H1 (cell line): ENCODE measurements at regions not wholly inside any gene's neighbourhood (a gene's known extent, or its start where the extent isn't known, plus 50 kb on each side); places are given as distances from the start of the nearest gene placed in this dataset.

ENCODE experiments used
- CTCF ChIA-PET: fragments of 300-600 bp; sonication (Branson Sonifier 250); formaldehyde crosslinking; loops from one replicate; lab custom pipeline; 2021; ENCODE audit not compliant: partially characterized antibody; lab: Charles Lee
- POLR2A ChIA-PET: fragments of 300-600 bp; sonication (Branson Sonifier 250); formaldehyde crosslinking; loops from one replicate; lab custom pipeline; 2021; ENCODE audit warnings: inconsistent platforms; ENCODE audit not compliant: partially characterized antibody; lab: Charles Lee
- DNase-seq, 2 experiments: peaks; one replicate each; pipeline versions ENCODE4 v3.0.0 to v3.0.0-alpha.2; 2010 to 2022; ENCODE audit warnings: low spot score in 2 of 2, low read depth in 1 of 2, mixed read lengths in 1 of 2
- FAIRE-seq: peaks from 2 replicates; lab custom pipeline; 2011; peaks lifted over from hg19 to GRCh38; lab: Jason Lieb, UNC
- H2AFZ ChIP-seq: 2 replicates; pipeline ENCODE4 v1.8.1; 2012; ENCODE audit warnings: low read length, inconsistent platforms
- H2AK5ac ChIP-seq: 2 replicates; pipeline ENCODE4 v1.6.1; 2013; ENCODE audit warnings: low read depth, low read length
- H2BK120ac ChIP-seq: replicated peaks from 2 replicates; pipeline ENCODE3; 2013; ENCODE audit warnings: low read depth, low read length, inconsistent platforms
- H2BK12ac ChIP-seq: 2 replicates; pipeline ENCODE4 v1.6.1; 2013; ENCODE audit warnings: low read depth, low read length
- H2BK15ac ChIP-seq: 2 replicates; pipeline ENCODE4 v1.6.1; 2013; ENCODE audit warnings: low read length
- H2BK20ac ChIP-seq: 2 replicates; pipeline ENCODE4 v1.6.1; 2013; ENCODE audit warnings: low read length
- H2BK5ac ChIP-seq: 2 replicates; pipeline ENCODE4 v1.6.1; 2013; ENCODE audit warnings: low read depth, low read length
- H3K14ac ChIP-seq: 2 replicates; pipeline ENCODE4 v1.6.1; 2013; ENCODE audit warnings: inconsistent platforms; ENCODE audit not compliant: insufficient read length
- H3K18ac ChIP-seq: 2 replicates; pipeline ENCODE4 v1.6.1; 2013; ENCODE audit warnings: low read length; ENCODE audit errors: extremely low read depth
- H3K23ac ChIP-seq: 2 replicates; pipeline ENCODE4 v1.6.1; 2013; ENCODE audit warnings: inconsistent platforms; ENCODE audit not compliant: insufficient read length
- H3K23me2 ChIP-seq: 2 replicates; pipeline ENCODE4 v1.6.1; 2013; ENCODE audit warnings: low read depth, low read length
- H3K27ac ChIP-seq: 2 replicates; pipeline ENCODE4 v1.6.1; 2011; ENCODE audit warnings: low read depth, low read length, inconsistent platforms
- H3K27me3 ChIP-seq, 4 experiments: replicated peaks in 1 of 4; 1 replicate in 1 of 4; 2 replicates in 3 of 4; pipeline versions ENCODE4 v1.6.1 to v1.8.1; 2011 to 2013; ENCODE audit warnings: low read length in 3 of 4, mild to moderate bottlenecking in 3 of 4, inconsistent platforms in 2 of 4, mixed read lengths in 2 of 4, moderate library complexity in 1 of 4; ENCODE audit not compliant: control insufficient read depth in 3 of 4, insufficient read depth in 3 of 4; ENCODE audit errors: extremely low read depth in 1 of 4
- H3K36me3 ChIP-seq, 4 experiments: 2 replicates each; pipeline versions ENCODE4 v1.6.1 to v1.8.1; 2011 to 2013; ENCODE audit warnings: mild to moderate bottlenecking in 4 of 4, low read length in 3 of 4, moderate library complexity in 2 of 4, control low read depth in 1 of 4, inconsistent platforms in 1 of 4; ENCODE audit not compliant: insufficient read depth in 4 of 4, control insufficient read depth in 2 of 4
- H3K4ac ChIP-seq: replicated peaks from 2 replicates; pipeline ENCODE3; 2013; ENCODE audit warnings: low read length, low read depth, mixed read lengths, inconsistent platforms; ENCODE audit not compliant: insufficient read length
- H3K4me1 ChIP-seq, 4 experiments: replicated peaks in 1 of 4; 1 replicate in 1 of 4; 2 replicates in 3 of 4; pipeline versions ENCODE4 v1.6.1 to v1.8.1; 2011 to 2013; ENCODE audit warnings: low read length in 3 of 4, inconsistent platforms in 2 of 4, mixed read lengths in 1 of 4; ENCODE audit not compliant: insufficient read depth in 4 of 4, control insufficient read depth in 3 of 4
- H3K4me2 ChIP-seq, 2 experiments: 2 replicates each; pipeline versions ENCODE4 v1.6.1 to v1.8.1; 2011 to 2013; ENCODE audit warnings: low read depth in 2 of 2, low read length in 2 of 2, control low read depth in 1 of 2, inconsistent platforms in 1 of 2, mild to moderate bottlenecking in 1 of 2; ENCODE audit not compliant: insufficient read depth in 1 of 2
- H3K4me3 ChIP-seq, 4 experiments: fragments of 200-600, 300-600 bp in 1 of 4; sonication (generic), shearing (Covaris generic), sonication (Bioruptor Twin) in 1 of 4; 2 replicates each; pipeline versions ENCODE4 v1.5.1 to v1.8.1; 2011 to 2016; ENCODE audit warnings: low read length in 4 of 4, low read depth in 3 of 4, control low read depth in 2 of 4, inconsistent platforms in 2 of 4, mild to moderate bottlenecking in 2 of 4, mixed read lengths in 1 of 4, moderate library complexity in 1 of 4; ENCODE audit not compliant: insufficient read depth in 2 of 4; ENCODE audit errors: extremely low read depth in 1 of 4
- H3K56ac ChIP-seq: replicated peaks from 2 replicates; pipeline ENCODE3; 2013; ENCODE audit warnings: low read depth, mild to moderate bottlenecking, mixed read lengths, low read length, inconsistent platforms; ENCODE audit not compliant: insufficient read length
- H3K79me1 ChIP-seq: 2 replicates; pipeline ENCODE4 v1.6.1; 2013; ENCODE audit warnings: low read depth, low read length, control low read depth
- H3K79me2 ChIP-seq, 2 experiments: 2 replicates each; pipeline versions ENCODE4 v1.6.1 to v1.8.1; 2012 to 2013; ENCODE audit warnings: low read length in 2 of 2, mild to moderate bottlenecking in 2 of 2, inconsistent platforms in 1 of 2; ENCODE audit not compliant: insufficient read depth in 2 of 2, control insufficient read depth in 1 of 2
- H3K9ac ChIP-seq, 4 experiments: replicated peaks in 1 of 4; 1 replicate in 1 of 4; 2 replicates in 3 of 4; pipeline versions ENCODE4 v1.6.1 to v1.8.1; 2011 to 2013; ENCODE audit warnings: low read depth in 3 of 4, low read length in 3 of 4, control low read depth in 2 of 4, mild to moderate bottlenecking in 2 of 4, moderate library complexity in 2 of 4, inconsistent platforms in 1 of 4; ENCODE audit errors: extremely low read depth in 1 of 4
- H3K9me3 ChIP-seq, 2 experiments: 2 replicates each; pipeline versions ENCODE4 v1.6.1 to v1.8.1; 2012 to 2013; ENCODE audit warnings: mild to moderate bottlenecking in 2 of 2, moderate library complexity in 2 of 2, control low read depth in 1 of 2, inconsistent platforms in 1 of 2, low read depth in 1 of 2, low read length in 1 of 2, mixed read lengths in 1 of 2; ENCODE audit not compliant: insufficient read depth in 2 of 2
- H4K20me1 ChIP-seq, 2 experiments: replicated peaks in 1 of 2; 2 replicates each; pipeline versions ENCODE3 to v1.8.1; 2011 to 2013; ENCODE audit warnings: inconsistent platforms in 2 of 2, low read length in 2 of 2, mild to moderate bottlenecking in 1 of 2; ENCODE audit not compliant: insufficient read depth in 2 of 2, control insufficient read depth in 1 of 2
- H4K5ac ChIP-seq: 2 replicates; pipeline ENCODE4 v1.6.1; 2013; ENCODE audit warnings: low read length, low read depth, mixed read lengths, inconsistent platforms; ENCODE audit not compliant: insufficient read length
- H4K8ac ChIP-seq: 2 replicates; pipeline ENCODE4 v1.8.0; 2013; ENCODE audit warnings: mild to moderate bottlenecking, moderate library complexity, low read length, inconsistent platforms; ENCODE audit not compliant: insufficient read depth; ENCODE audit errors: extremely low read depth
- H4K91ac ChIP-seq: replicated peaks from 2 replicates; pipeline ENCODE3; 2013; ENCODE audit warnings: low read length, mixed read lengths, inconsistent platforms; ENCODE audit not compliant: insufficient read length
- ASH2L ChIP-seq: fragments of 200-600, 300-600 bp; sonication (generic); IDR thresholded peaks from one replicate; pipeline ENCODE4 v1.7.1; 2017; ENCODE audit warnings: low read length
- ATF3 ChIP-seq: IDR thresholded peaks from 2 replicates; pipeline ENCODE4 v1.6.1; 2011; ENCODE audit warnings: low read depth, mild to moderate bottlenecking, low read length; ENCODE audit not compliant: insufficient read depth
- BACH1 ChIP-seq: IDR thresholded peaks from 2 replicates; pipeline ENCODE4 v1.6.1; 2012; ENCODE audit warnings: low read length, improper control_type of control experiment
- CHD1 ChIP-seq: IDR thresholded peaks from 2 replicates; pipeline ENCODE4 v1.6.1; 2012; ENCODE audit warnings: low read depth, low read length, improper control_type of control experiment
- CTBP2 ChIP-seq: IDR thresholded peaks from 2 replicates; pipeline ENCODE4 v1.7.0; 2011; ENCODE audit warnings: borderline replicate concordance, mild to moderate bottlenecking, moderate library complexity, mixed read lengths, low read length; ENCODE audit not compliant: insufficient read depth, insufficient read length
- EGR1 ChIP-seq: IDR thresholded peaks from 2 replicates; pipeline ENCODE4 v1.6.1; 2011; ENCODE audit warnings: low read depth, low read length, borderline replicate concordance
- EP300 ChIP-seq, 2 experiments: IDR thresholded peaks; 1 replicate in 1 of 2; 2 replicates in 1 of 2; pipeline ENCODE4 v1.6.1; 2011 to 2012; ENCODE audit warnings: low read depth in 2 of 2, low read length in 2 of 2, mild to moderate bottlenecking in 2 of 2, borderline replicate concordance in 1 of 2, inconsistent platforms in 1 of 2, moderate library complexity in 1 of 2
- HDAC2 ChIP-seq, 2 experiments: fragments of 300-600 bp in 1 of 2; sonication (generic) in 1 of 2; IDR thresholded peaks; 2 replicates each; pipeline ENCODE4 v1.6.1; 2011 to 2012; ENCODE audit warnings: low read depth in 2 of 2, low read length in 2 of 2, mild to moderate bottlenecking in 2 of 2, moderate library complexity in 2 of 2, borderline replicate concordance in 1 of 2, inconsistent platforms in 1 of 2
- POU5F1 ChIP-seq: IDR thresholded peaks from 2 replicates; pipeline ENCODE4 v1.6.1; 2011; ENCODE audit warnings: low read depth, mild to moderate bottlenecking, low read length, moderate library complexity
- SP2 ChIP-seq: IDR thresholded peaks from 2 replicates; pipeline ENCODE4 v1.6.1; 2012; ENCODE audit warnings: mild to moderate bottlenecking, low read length, inconsistent platforms
- ZNF274 ChIP-seq: IDR thresholded peaks from 2 replicates; pipeline ENCODE4 v1.7.0; 2012; ENCODE audit warnings: low read length, borderline replicate concordance; ENCODE audit errors: extremely low read depth
- WGBS, 2 experiments: shearing (Covaris generic) in 1 of 2; methylation state at CpG; one replicate each; pipeline versions ENCODE4 v1.1.6 to v1.1.7; 2013 to 2015; ENCODE audit warnings: low lambda C conversion rate in 2 of 2, mixed read lengths in 2 of 2, inconsistent platforms in 1 of 2, low coverage in 1 of 2, missing lambda C conversion rate in 1 of 2; ENCODE audit not compliant: insufficient replicate concordance in 2 of 2, insufficient coverage in 1 of 2, insufficient read length in 1 of 2; ENCODE audit errors: extremely low coverage in 1 of 2, missing lambda C conversion rate in 1 of 2; 5-methylcytosine and 5-hydroxymethylcytosine counted together

DNA sequence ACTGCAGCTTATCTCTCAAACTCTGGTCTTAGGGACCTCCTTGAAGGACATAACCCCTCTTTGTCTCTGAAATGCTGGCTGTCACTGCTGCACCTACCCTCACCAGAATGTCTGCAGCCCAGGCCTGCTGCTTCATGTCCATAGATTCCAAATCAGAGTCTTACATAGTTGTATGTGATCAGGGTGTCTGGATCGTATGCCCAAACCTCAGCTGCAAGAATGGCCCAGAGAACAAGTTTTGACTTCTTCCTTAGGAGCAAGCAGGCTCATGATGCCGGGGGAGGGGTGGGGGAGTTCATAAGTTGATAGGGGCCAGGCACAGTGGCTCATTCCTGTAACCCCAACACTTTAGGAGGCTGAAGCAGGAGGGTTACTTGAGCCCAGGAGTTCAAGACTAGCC lies 55.8 kb upstream of the RMDN2 start:
- H2BK12ac ChIP-seq, result no peak overlapping the region
- H3K79me2 ChIP-seq, result no peaks in the 10 kb centered on the region
- no peak overlapping the region for H3K4me2 ChIP-seq
- no peak overlapping the region for H2AK5ac ChIP-seq
- H4K8ac ChIP-seq, result no peak overlapping the region
- H3K9me3 ChIP-seq, result no peaks in the 10 kb centered on the region
- no peak overlapping the region for H3K27ac ChIP-seq
- WGBS, 2 experiments, result 95% methylated on average over 2 of the region's 2 CpGs; no CpG with 5 or more reads in 1 of the 2 experiments
- H2BK5ac ChIP-seq, result no peak overlapping the region; the same call in 1 of the 2 replicates
- no peaks in the 10 kb centered on the region for H3K36me3 ChIP-seq
- no peaks in the 10 kb centered on the region for H3K79me1 ChIP-seq
- no peak overlapping the region for H3K23ac ChIP-seq
- no peak overlapping the region for H3K56ac ChIP-seq
- H3K4me1 ChIP-seq, result peaks cover 0 to 2% (median 0%) of the 10 kb centered on the region in 4 experiments; a peak in 1 of 7 replicates
- no peaks in the 10 kb centered on the region for H3K27me3 ChIP-seq
- DNase-seq (no peak), FAIRE-seq (no peak)
- H2BK120ac ChIP-seq, result no peak overlapping the region
- no peak overlapping the region for H3K4ac ChIP-seq
- H3K23me2 ChIP-seq, result no peaks in the 10 kb centered on the region; the same call in 1 of the 2 replicates
- TF ChIP-seq ATF3, result no peak
- TF ChIP-seq ZNF274, result no peak
- TF ChIP-seq EGR1, result no peak
- no peak for TF ChIP-seq SP2
- TF ChIP-seq CHD1, result no peak
- no peak for TF ChIP-seq HDAC2 (IDR thresholded peaks at IDR 0.05; ENCODE audit: borderline replicate concordance in 1 of 2, low read depth in 2 of 2, low read length in 2 of 2)
- TF ChIP-seq CTBP2, result no peak
- no peak for TF ChIP-seq EP300 (IDR thresholded peaks at IDR 0.05; ENCODE audit: borderline replicate concordance in 1 of 2, low read depth in 2 of 2, low read length in 2 of 2)
- TF ChIP-seq BACH1, result no peak
- no peak for TF ChIP-seq ASH2L
- no peak for TF ChIP-seq POU5F1
- ChIA-PET CTCF (interaction anchor here (1.0 to 5.1 kb wide), 3 partner anchors 7 to 474 kb away, joined by 3 to 34 read pairs (median 4); no protein-coding TSS in a partner anchor), POLR2A (no interaction called here)
- H4K20me1 ChIP-seq, result no peaks in the 10 kb centered on the region
- no peak overlapping the region for H4K91ac ChIP-seq
- no peak overlapping the region for H3K14ac ChIP-seq
- no peak overlapping the region for H2AFZ ChIP-seq
- H2BK20ac ChIP-seq, result no peak overlapping the region
- H3K18ac ChIP-seq, result no peak overlapping the region
- H3K9ac ChIP-seq, result no peak overlapping the region
- H4K5ac ChIP-seq, result no peak overlapping the region
- H2BK15ac ChIP-seq, result no peak overlapping the region
- H3K4me3 ChIP-seq, result no peak overlapping the region
